CD14-positive monocyte (primary cell): ENCODE measurements at regions not wholly inside any gene's neighbourhood (a gene's known extent, or its start where the extent isn't known, plus 50 kb on each side); places are given as distances from the start of the nearest gene placed in this dataset.

Experiments
- DNase-seq, 3 donors: peaks; one replicate each; pipeline ENCODE4 v3.0.0-alpha.2; 2011 to 2022
- H2AFZ ChIP-seq: 2 replicates; pipeline ENCODE4 v1.6.0; 2012; ENCODE audit warnings: mild to moderate bottlenecking, low read depth, low read length, inconsistent platforms; ENCODE audit not compliant: insufficient read depth, poor library complexity, severe bottlenecking
- H3K27ac ChIP-seq, 2 donors: 1 replicate in 1 of 2; 2 replicates in 1 of 2; pipeline ENCODE4 v1.5.1; 2012 to 2013; ENCODE audit warnings: low read length in 2 of 2, control low read depth in 1 of 2, inconsistent platforms in 1 of 2, low read depth in 1 of 2, mild to moderate bottlenecking in 1 of 2
- H3K27me3 ChIP-seq, 2 donors: one replicate each; pipeline versions ENCODE4 v1.6.0 to v1.6.1; 2011 to 2013; ENCODE audit warnings: low read length in 2 of 2; ENCODE audit not compliant: control insufficient read depth in 2 of 2, insufficient read depth in 2 of 2
- H3K36me3 ChIP-seq, 2 donors: replicated peaks in 1 of 2; 1 replicate in 1 of 2; 2 replicates in 1 of 2; pipeline versions ENCODE4 v1.5.1 to v1.6.1; 2012 to 2013; ENCODE audit warnings: low read length in 2 of 2, control low read depth in 1 of 2, inconsistent platforms in 1 of 2, mild to moderate bottlenecking in 1 of 2; ENCODE audit not compliant: insufficient read depth in 2 of 2, control insufficient read depth in 1 of 2
- H3K4me1 ChIP-seq, 2 donors: 1 replicate in 1 of 2; 2 replicates in 1 of 2; pipeline versions ENCODE4 v1.5.1 to v1.6.1; 2012 to 2013; ENCODE audit warnings: low read length in 2 of 2, control low read depth in 1 of 2, inconsistent platforms in 1 of 2, mild to moderate bottlenecking in 1 of 2, moderate library complexity in 1 of 2; ENCODE audit not compliant: insufficient read depth in 2 of 2, control insufficient read depth in 1 of 2
- H3K4me2 ChIP-seq: replicated peaks from 2 replicates; pipeline ENCODE3; 2012; ENCODE audit warnings: low read length, moderate library complexity, mild to moderate bottlenecking; ENCODE audit not compliant: poor library complexity, severe bottlenecking; ENCODE audit errors: extremely low read depth
- H3K4me3 ChIP-seq, 3 experiments: fragments of 200-600 bp in 1 of 3; sonication (generic) in 1 of 3; replicated peaks in 1 of 3; 1 replicate in 2 of 3; 2 replicates in 1 of 3; pipeline ENCODE4 v1.5.1; 2011 to 2013; ENCODE audit warnings: low read length in 3 of 3, mild to moderate bottlenecking in 3 of 3, control low read depth in 2 of 3, low read depth in 2 of 3, inconsistent platforms in 1 of 3, moderate library complexity in 1 of 3
- H3K79me2 ChIP-seq: 2 replicates; pipeline ENCODE4 v1.6.0; 2012; ENCODE audit warnings: mild to moderate bottlenecking, control low read depth, inconsistent platforms, low read length, moderate library complexity; ENCODE audit not compliant: insufficient read depth
- H3K9ac ChIP-seq: 2 replicates; pipeline ENCODE4 v1.6.0; 2017; ENCODE audit warnings: low read length, mild to moderate bottlenecking; ENCODE audit not compliant: insufficient read depth, poor library complexity, severe bottlenecking
- H3K9me3 ChIP-seq, 2 donors: replicated peaks in 1 of 2; 1 replicate in 1 of 2; 2 replicates in 1 of 2; pipeline versions ENCODE4 v1.5.1 to v1.6.1; 2012 to 2013; ENCODE audit warnings: low read length in 2 of 2, control low read depth in 1 of 2; ENCODE audit not compliant: control insufficient read depth in 1 of 2, insufficient read depth in 1 of 2
- H4K20me1 ChIP-seq: 2 replicates; pipeline ENCODE4 v1.6.0; 2012; ENCODE audit warnings: mild to moderate bottlenecking, low read length, control low read depth, moderate library complexity; ENCODE audit not compliant: insufficient read depth
- H3K27ac Mint-ChIP-seq, 7 donors: one replicate each; pipeline ENCODE4 v1.8.0; 2020; ENCODE audit warnings: mild to moderate bottlenecking in 7 of 7, mixed read lengths in 7 of 7, moderate library complexity in 6 of 7, inconsistent platforms in 2 of 7
- H3K27me3 Mint-ChIP-seq, 3 donors: one replicate each; pipeline ENCODE4 v1.8.0; 2021 to 2022; ENCODE audit warnings: low read depth in 3 of 3, mild to moderate bottlenecking in 3 of 3, mixed read lengths in 3 of 3, moderate library complexity in 3 of 3, inconsistent platforms in 1 of 3
- H3K36me3 Mint-ChIP-seq, 2 donors: one replicate each; pipeline ENCODE4 v1.8.0; 2020; ENCODE audit warnings: mixed read lengths in 2 of 2, inconsistent platforms in 1 of 2, mild to moderate bottlenecking in 1 of 2
- H3K4me1 Mint-ChIP-seq: one replicate; pipeline ENCODE4 v1.8.0; 2020; ENCODE audit warnings: mild to moderate bottlenecking, mixed read lengths
- H3K4me3 Mint-ChIP-seq, 2 donors: one replicate each; pipeline ENCODE4 v1.8.0; 2020; ENCODE audit warnings: mild to moderate bottlenecking in 2 of 2, mixed read lengths in 2 of 2, moderate library complexity in 1 of 2
- H3K9me3 Mint-ChIP-seq, 7 donors: one replicate each; pipeline ENCODE4 v1.8.0; 2020 to 2022; ENCODE audit warnings: mixed read lengths in 7 of 7, mild to moderate bottlenecking in 6 of 7, moderate library complexity in 6 of 7, inconsistent platforms in 2 of 7
- WGBS: methylation state at CpG from one replicate; pipeline ENCODE4 v1.1.5; 2013; ENCODE audit warnings: missing lambda C conversion rate; ENCODE audit not compliant: insufficient coverage; 5-methylcytosine and 5-hydroxymethylcytosine counted together
- intact Hi-C, 2 donors: fragments of 100-400 bp; cut with micrococcal nuclease; formaldehyde crosslinking; loops; one replicate each; pipeline versions ENCODE4 v1.15.0 to v1.15.1; 2023
- TF ChIP-seq, protein P1 (sequence below): fragments of 200-600 bp; IDR thresholded peaks from one replicate; pipeline ENCODE4 v1.8.0; 2022; ENCODE audit warnings: antibody characterized with exemption, mild to moderate bottlenecking

DNA sequence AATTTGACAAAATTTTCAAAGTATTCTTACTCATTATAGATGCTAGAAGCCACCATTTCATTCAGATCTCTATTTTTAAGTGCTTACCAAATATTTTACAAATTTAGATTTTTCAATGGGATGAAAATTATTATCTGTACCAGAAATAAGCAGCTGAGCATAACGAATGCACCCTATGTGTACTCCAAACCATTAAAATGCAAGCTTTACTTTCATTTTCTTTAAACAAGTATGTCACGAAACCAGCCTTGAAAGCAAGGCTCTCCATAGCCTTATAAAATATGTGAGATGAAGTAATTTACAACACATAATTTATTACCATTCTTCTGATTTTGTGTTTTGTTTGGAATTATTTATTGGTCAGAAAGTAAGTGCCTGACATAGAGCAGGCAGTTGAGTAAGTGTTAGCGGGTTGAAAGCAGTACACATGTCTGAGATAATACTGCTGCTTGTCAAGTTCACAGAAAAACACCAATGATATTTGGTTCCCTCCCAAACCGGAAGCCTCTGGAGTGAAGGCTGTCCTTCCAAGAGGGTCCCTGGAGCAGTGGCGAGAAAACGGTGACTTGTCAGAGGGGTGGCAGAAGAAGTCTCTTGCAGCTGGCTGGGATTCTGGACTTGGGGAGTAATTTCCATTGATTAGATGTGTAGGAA, 322.7 kb upstream of the PFKP start:
- H3K4me3 Mint-ChIP-seq: no peak overlapping the region
- H3K4me2 ChIP-seq: no peak overlapping the region
- H3K27me3 Mint-ChIP-seq: peaks cover 0 to 3% (median 2%) of the 10 kb centered on the region in 3 donors
- no peaks in the 10 kb centered on the region for H3K4me1 ChIP-seq
- H3K4me1 Mint-ChIP-seq: no peaks in the 10 kb centered on the region
- 75% methylated on average over 3 of the region's 6 CpGs for WGBS
- no peak overlapping the region for H2AFZ ChIP-seq
- H3K9me3 Mint-ChIP-seq: peaks cover 0 to 21% (median 4%) of the 10 kb centered on the region in 7 donors
- no peak overlapping the region for H3K27ac ChIP-seq
- H3K9ac ChIP-seq: no peak overlapping the region
- H3K9me3 ChIP-seq: no peaks in the 10 kb centered on the region
- intact Hi-C loops: no loop called here
- no peak for DNase-seq
- no peaks in the 10 kb centered on the region for H3K79me2 ChIP-seq
- H3K27ac Mint-ChIP-seq: no peak overlapping the region
- TF ChIP-seq, protein P1, sequence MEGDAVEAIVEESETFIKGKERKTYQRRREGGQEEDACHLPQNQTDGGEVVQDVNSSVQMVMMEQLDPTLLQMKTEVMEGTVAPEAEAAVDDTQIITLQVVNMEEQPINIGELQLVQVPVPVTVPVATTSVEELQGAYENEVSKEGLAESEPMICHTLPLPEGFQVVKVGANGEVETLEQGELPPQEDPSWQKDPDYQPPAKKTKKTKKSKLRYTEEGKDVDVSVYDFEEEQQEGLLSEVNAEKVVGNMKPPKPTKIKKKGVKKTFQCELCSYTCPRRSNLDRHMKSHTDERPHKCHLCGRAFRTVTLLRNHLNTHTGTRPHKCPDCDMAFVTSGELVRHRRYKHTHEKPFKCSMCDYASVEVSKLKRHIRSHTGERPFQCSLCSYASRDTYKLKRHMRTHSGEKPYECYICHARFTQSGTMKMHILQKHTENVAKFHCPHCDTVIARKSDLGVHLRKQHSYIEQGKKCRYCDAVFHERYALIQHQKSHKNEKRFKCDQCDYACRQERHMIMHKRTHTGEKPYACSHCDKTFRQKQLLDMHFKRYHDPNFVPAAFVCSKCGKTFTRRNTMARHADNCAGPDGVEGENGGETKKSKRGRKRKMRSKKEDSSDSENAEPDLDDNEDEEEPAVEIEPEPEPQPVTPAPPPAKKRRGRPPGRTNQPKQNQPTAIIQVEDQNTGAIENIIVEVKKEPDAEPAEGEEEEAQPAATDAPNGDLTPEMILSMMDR: no peak
- H3K36me3 ChIP-seq: no peaks in the 10 kb centered on the region
- no peaks in the 10 kb centered on the region for H4K20me1 ChIP-seq
- H3K36me3 Mint-ChIP-seq: no peaks in the 10 kb centered on the region
- no peaks in the 10 kb centered on the region for H3K27me3 ChIP-seq
- H3K4me3 ChIP-seq: no peak overlapping the region

DNA sequence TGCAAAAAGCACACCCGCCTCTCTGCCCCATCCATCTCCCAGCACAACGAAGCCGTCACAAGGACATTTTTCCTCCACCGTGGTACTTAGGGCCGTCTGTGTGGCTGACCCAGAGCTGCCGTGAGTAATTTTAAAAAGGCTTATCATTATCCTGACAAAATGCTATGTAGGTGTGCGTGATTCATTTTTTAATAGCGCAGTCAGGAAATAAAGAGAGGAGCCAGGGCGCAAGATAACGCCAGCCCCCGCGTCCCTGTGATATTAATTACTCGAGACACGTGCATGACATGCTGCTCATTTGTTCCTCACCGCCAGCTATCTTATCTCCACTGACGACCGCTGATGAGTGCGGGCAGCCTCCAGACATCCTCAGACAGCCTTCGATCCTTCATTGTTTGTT, 332.7 kb upstream of the PFKP start:
- TF ChIP-seq, protein P1: no peak
- no peaks in the 10 kb centered on the region for H3K36me3 ChIP-seq
- Mint-ChIP-seq H3K4me1 (no peaks in the 10 kb centered on the region), H3K27ac (no peak overlapping the region), H3K9me3 (peaks cover 4 to 20% (median 15%) of the 10 kb centered on the region in 7 donors), H3K27me3 (peaks cover 2 to 3% (median 2%) of the 10 kb centered on the region in 3 donors), H3K4me3 (no peak overlapping the region), H3K36me3 (no peaks in the 10 kb centered on the region)
- no peaks in the 10 kb centered on the region for H3K27me3 ChIP-seq
- 89% methylated on average over 13 of the region's 19 CpGs for WGBS
- no peaks in the 10 kb centered on the region for H3K4me1 ChIP-seq
- no peaks in the 10 kb centered on the region for H4K20me1 ChIP-seq
- H3K79me2 ChIP-seq: no peaks in the 10 kb centered on the region
- H3K9ac ChIP-seq: no peak overlapping the region
- no peak for DNase-seq
- H3K9me3 ChIP-seq: peaks cover 18 to 24% of the 10 kb centered on the region in 2 donors
- H2AFZ ChIP-seq: no peak overlapping the region
- no peak overlapping the region for H3K4me2 ChIP-seq
- intact Hi-C loops: no loop called here
- no peak overlapping the region for H3K27ac ChIP-seq
- no peak overlapping the region for H3K4me3 ChIP-seq
